PC-3 (cell line): ENCODE measurements at regions not wholly inside any gene's neighbourhood (a gene's known extent, or its start where the extent isn't known, plus 50 kb on each side); places are given as distances from the start of the nearest gene placed in this dataset.

ENCODE experiments used
- ATAC-seq: fragments of 200-7000 bp; cut with Tn5 transposase; 2 replicates; pipeline ENCODE4 v1.9.1; 2020; ENCODE audit warnings: mild to moderate bottlenecking, moderate library complexity
- BruUV-seq: library from RNA; stranded (reverse); fragments of 400-500 nt; replicated peaks from 2 replicates; lab custom pipeline; 2021; lab: Mats Ljungman, UMichigan
- CTCF ChIA-PET: fragments of 300-600 bp; sonication (Branson Sonifier 250); formaldehyde crosslinking; loops from one replicate; lab custom pipeline; 2022; ENCODE audit warnings: antibody characterized with exemption; lab: Charles Lee
- POLR2A ChIA-PET: fragments of 300-600 bp; sonication (Branson Sonifier 250); formaldehyde crosslinking; loops from one replicate; lab custom pipeline; 2022; ENCODE audit warnings: antibody characterized with exemption; ENCODE audit not compliant: unreplicated experiment; lab: Charles Lee
- DNase-seq: peaks from one replicate; pipeline ENCODE4 v3.0.0-alpha.2; 2015
- H2AFZ ChIP-seq: fragments of 300-600 bp; sonication (generic); 2 replicates; pipeline ENCODE4 v1.6.0; 2016; ENCODE audit warnings: antibody characterized with exemption, low read length
- H3F3A ChIP-seq: fragments of 300-600 bp; sonication (generic); one replicate; pipeline ENCODE4 v1.6.0; 2017; ENCODE audit warnings: antibody characterized with exemption, low read length, control low read depth, mild to moderate bottlenecking; ENCODE audit not compliant: unreplicated experiment
- H3K27ac ChIP-seq: fragments of 300-600 bp; sonication (generic); 2 replicates; pipeline ENCODE4 v1.5.1; 2016; ENCODE audit warnings: mild to moderate bottlenecking, low read length
- H3K27me3 ChIP-seq: fragments of 300-600 bp; sonication (generic); 2 replicates; pipeline ENCODE4 v1.6.1; 2016; ENCODE audit warnings: low read length, mixed read lengths
- H3K36me3 ChIP-seq: fragments of 300-600 bp; sonication (generic); 2 replicates; pipeline ENCODE4 v1.6.1; 2016; ENCODE audit warnings: low read depth, mixed run types, low read length, mixed read lengths
- H3K4me1 ChIP-seq: fragments of 300-600 bp; sonication (generic); 2 replicates; pipeline ENCODE4 v1.5.1; 2016; ENCODE audit warnings: low read length; ENCODE audit not compliant: insufficient read depth
- H3K4me2 ChIP-seq: fragments of 300-600 bp; sonication (generic); 2 replicates; pipeline ENCODE4 v1.6.0; 2016; ENCODE audit warnings: low read length
- H3K4me3 ChIP-seq: fragments of 300-600 bp; sonication (generic); 2 replicates; pipeline ENCODE4 v1.5.1; 2016; ENCODE audit warnings: mild to moderate bottlenecking, low read length, mixed read lengths
- H3K79me2 ChIP-seq: fragments of 300-600 bp; sonication (generic); 2 replicates; pipeline ENCODE4 v1.6.1; 2017; ENCODE audit warnings: low read length, mixed read lengths
- H3K9ac ChIP-seq: fragments of 300-600 bp; sonication (generic); 2 replicates; pipeline ENCODE4 v1.6.0; 2016; ENCODE audit warnings: mild to moderate bottlenecking, low read length
- H3K9me2 ChIP-seq: fragments of 300-600 bp; sonication (generic); replicated peaks from 2 replicates; pipeline ENCODE4 v1.6.1; 2016; ENCODE audit warnings: mixed run types, low read length, mixed read lengths
- H3K9me3 ChIP-seq: fragments of 300-600 bp; sonication (generic); 2 replicates; pipeline ENCODE4 v1.6.1; 2016; ENCODE audit warnings: low read length, mixed read lengths
- H4K20me1 ChIP-seq: fragments of 300-600 bp; sonication (generic); 2 replicates; pipeline ENCODE4 v1.6.1; 2016; ENCODE audit warnings: low read length, mixed read lengths
- CTCF ChIP-seq: fragments of 300-600 bp; sonication (generic); conservative IDR thresholded peaks from 2 replicates; pipeline ENCODE4 v1.5.1; 2017; ENCODE audit warnings: antibody characterized with exemption, low read depth, mild to moderate bottlenecking, low read length
- EZH2 ChIP-seq: fragments of 300-600 bp; sonication (generic); IDR thresholded peaks from one replicate; pipeline ENCODE4 v1.6.1; 2017; ENCODE audit warnings: antibody characterized with exemption, mild to moderate bottlenecking, low read length; ENCODE audit not compliant: unreplicated experiment
- EZH2phosphoT487 ChIP-seq: fragments of 300-600 bp; sonication (generic); IDR thresholded peaks from 2 replicates; pipeline ENCODE4 v1.6.1; 2018; ENCODE audit warnings: mild to moderate bottlenecking, antibody characterized with exemption, low read length, borderline replicate concordance
- intact Hi-C: fragments of 100-400 bp; cut with micrococcal nuclease; formaldehyde crosslinking; loops from 2 replicates; pipeline ENCODE4 v1.9.0; 2023

GRCh38 chr3:31370681-31371080 is 162.0 kb upstream of the STT3B start:
- no peak overlapping the region for H2AFZ ChIP-seq
- no peaks in the 10 kb centered on the region for H3K27me3 ChIP-seq
- DNase-seq = peak; percentile 57
- no peaks in the 10 kb centered on the region for H3K9me3 ChIP-seq
- no peaks in the 10 kb centered on the region for H3K9me2 ChIP-seq
- intact Hi-C loops = loop anchor here (10.0 kb wide), 2 partner anchors 134 to 596 kb away; no protein-coding TSS in a partner anchor
- H3K4me2 ChIP-seq = no peak overlapping the region
- no peaks in the 10 kb centered on the region for H3K36me3 ChIP-seq
- POLR2A ChIA-PET = interaction anchor here (0.7 kb wide), 1 partner anchor 162 kb away, joined by 5 read pairs; the partner anchor contains the start of gene STT3B
- no peak for TF ChIP-seq EZH2
- TF ChIP-seq CTCF = no peak
- TF ChIP-seq EZH2phosphoT487 = no peak
- H3K79me2 ChIP-seq = no peaks in the 10 kb centered on the region
- H3K27ac ChIP-seq = peak overlapping the region; percentile 5
- H3K4me1 ChIP-seq = peaks cover 15% of the 10 kb centered on the region; the same call in 1 of the 2 replicates
- no TSS peak for BruUV-seq
- no peaks in the 10 kb centered on the region for H4K20me1 ChIP-seq
- no peaks in the 10 kb centered on the region for H3F3A ChIP-seq
- CTCF ChIA-PET = no interaction called here
- no peak overlapping the region for H3K4me3 ChIP-seq
- H3K9ac ChIP-seq = no peak overlapping the region
- ATAC-seq = peak; percentile 61

- intact Hi-C loops = loop anchor here (10.0 kb wide), 2 partner anchors 133 to 597 kb away; no protein-coding TSS in a partner anchor
- H2AFZ ChIP-seq = no peak overlapping the region
Observed at GRCh38 chr3:31371484-31372177, 161.1 kb upstream of the STT3B start.

More at GRCh38 chr3:31371484-31372177, 161.1 kb upstream of the STT3B start:
- Histone ChIP-seq H3K4me3 (no peak overlapping the region), H3K4me1 (peaks cover 18% of the 10 kb centered on the region), H3F3A (no peaks in the 10 kb centered on the region), H4K20me1 (no peaks in the 10 kb centered on the region), H3K4me2 (no peak overlapping the region), H3K27ac (no peak overlapping the region), H3K9me3 (no peaks in the 10 kb centered on the region), H3K27me3 (no peaks in the 10 kb centered on the region), H3K79me2 (no peaks in the 10 kb centered on the region), H3K9ac (no peak overlapping the region), H3K9me2 (no peaks in the 10 kb centered on the region), H3K36me3 (no peaks in the 10 kb centered on the region)
- DNase-seq (no peak), ATAC-seq (no peak)
- no TSS peak for BruUV-seq
- CTCF ChIA-PET = no interaction called here
- POLR2A ChIA-PET = no interaction called here
- TF ChIP-seq EZH2phosphoT487 (no peak), CTCF (no peak), EZH2 (no peak)
